BJ (cell line): ENCODE measurements at regions not wholly inside any gene's neighbourhood (a gene's known extent, or its start where the extent isn't known, plus 50 kb on each side); places are given as distances from the start of the nearest gene placed in this dataset.

Experiments used
- CTCF ChIA-PET: fragments of 350-600 bp; formaldehyde crosslinking; extraction: SDS; loops from one replicate; lab custom pipeline; 2021; ENCODE audit warnings: antibody characterized with exemption, inconsistent platforms; lab: Yijun Ruan, JAX
- POLR2A ChIA-PET: fragments of 300-600 bp; sonication (Branson Sonifier 250); formaldehyde crosslinking; extraction: SDS; loops from one replicate; lab custom pipeline; 2021; ENCODE audit warnings: antibody characterized with exemption; lab: Charles Lee
- DNase-seq: peaks from one replicate; pipeline ENCODE4 v3.0.0-alpha.2; 2011; ENCODE audit warnings: low read depth
- H3K27me3 ChIP-seq: 2 replicates; pipeline ENCODE4 v1.6.0; 2011; ENCODE audit warnings: low read length; ENCODE audit not compliant: control insufficient read depth, insufficient read depth
- H3K36me3 ChIP-seq: 2 replicates; pipeline ENCODE4 v1.5.1; 2011; ENCODE audit warnings: low read length; ENCODE audit not compliant: control insufficient read depth, insufficient read depth
- H3K4me3 ChIP-seq: 2 replicates; pipeline ENCODE4 v1.5.1; 2011; ENCODE audit warnings: low read depth, mild to moderate bottlenecking, control low read depth, low read length
- CTCF ChIP-seq: IDR thresholded peaks from 2 replicates; pipeline ENCODE4 v1.5.1; 2011; ENCODE audit warnings: low read depth, mild to moderate bottlenecking, control low read depth, inconsistent platforms, low read length, moderate library complexity; ENCODE audit not compliant: insufficient read depth

DNA sequence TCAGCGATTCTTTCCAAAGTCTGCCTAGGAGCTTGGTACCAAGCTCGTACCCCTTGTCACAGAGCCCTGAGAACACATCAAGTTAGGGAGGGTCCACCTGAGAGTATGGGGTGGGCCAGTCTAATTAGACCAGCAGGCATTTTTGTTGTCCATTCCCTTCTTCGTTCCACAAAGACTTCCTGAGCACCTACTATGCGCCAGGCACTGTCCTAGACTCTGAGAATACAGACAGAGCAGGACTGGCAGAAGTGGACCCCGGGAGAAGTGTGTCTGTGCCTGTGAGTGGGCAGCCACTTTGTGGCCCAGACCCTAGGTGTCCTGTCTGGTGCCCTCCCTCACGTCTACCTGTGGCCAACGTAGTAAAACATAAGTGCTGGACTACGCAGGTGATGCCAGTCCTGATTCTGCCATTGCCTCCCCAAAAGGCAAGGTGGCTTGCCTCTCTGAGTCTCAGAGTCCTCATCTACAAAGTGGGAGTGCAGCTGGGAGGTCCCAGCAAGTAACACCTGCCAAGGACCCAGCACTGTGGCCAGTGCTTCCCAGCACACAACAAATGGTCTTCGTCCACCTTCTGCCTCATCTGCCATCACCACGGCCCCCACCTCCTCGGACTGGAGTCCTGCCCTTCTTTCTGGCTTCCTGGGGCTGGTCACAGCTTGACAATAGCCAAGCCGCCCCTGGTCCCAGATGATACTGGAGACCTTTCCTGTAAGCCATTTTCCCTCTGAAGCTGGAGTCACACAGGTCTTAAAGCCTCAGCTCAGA lies 54.3 kb upstream of the DUSP5 start:
- TF ChIP-seq CTCF, result no peak
- ChIA-PET POLR2A (no interaction called here), CTCF (interaction anchor here (1.5 to 1.6 kb wide), 2 partner anchors 11 to 89 kb away, joined by 4 read pairs; no protein-coding TSS in a partner anchor)
- H3K27me3 ChIP-seq, result no peaks in the 10 kb centered on the region
- DNase-seq, result no peak
- H3K36me3 ChIP-seq, result no peaks in the 10 kb centered on the region
- no peak overlapping the region for H3K4me3 ChIP-seq

- Histone ChIP-seq H3K27me3 (no peaks in the 10 kb centered on the region), H3K4me3 (no peak overlapping the region), H3K36me3 (no peaks in the 10 kb centered on the region)
- POLR2A ChIA-PET, result no interaction called here
- DNase-seq, result no peak
- no peak for TF ChIP-seq CTCF
- CTCF ChIA-PET, result interaction anchor here (1.5 to 1.6 kb wide), 2 partner anchors 12 to 90 kb away, joined by 4 read pairs; no protein-coding TSS in a partner anchor
These were observed 53.7 kb upstream of the DUSP5 start for GRCh38 chr10:110444004-110444337.

DNA sequence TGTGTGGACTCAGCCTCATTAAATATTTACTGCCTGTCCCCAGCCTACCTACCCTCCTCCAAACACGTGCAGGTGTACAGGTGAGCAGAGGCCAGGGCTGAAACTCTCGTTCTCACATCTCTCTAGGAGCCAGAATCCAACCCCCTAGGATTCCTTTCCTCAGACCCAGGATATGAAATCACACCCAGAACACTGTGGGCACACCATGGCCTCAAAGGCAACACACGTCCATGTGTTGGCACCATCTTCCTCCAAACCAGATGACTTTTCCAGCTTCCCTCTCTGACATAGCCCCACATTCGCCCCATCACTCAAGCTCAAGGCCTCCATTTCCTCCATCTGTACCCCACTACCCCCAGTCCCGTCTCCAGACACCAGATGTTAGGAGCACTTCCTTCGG lies 51.8 kb upstream of the DUSP5 start:
- ChIA-PET CTCF (no interaction called here), POLR2A (no interaction called here)
- DNase-seq, result no peak
- Histone ChIP-seq H3K4me3 (no peak overlapping the region), H3K27me3 (no peaks in the 10 kb centered on the region), H3K36me3 (no peaks in the 10 kb centered on the region)
- no peak for TF ChIP-seq CTCF

GRCh38 chr10:110446277-110446676 lies 51.4 kb upstream of the DUSP5 start:
- ChIA-PET POLR2A (no interaction called here), CTCF (no interaction called here)
- Histone ChIP-seq H3K27me3 (no peaks in the 10 kb centered on the region), H3K36me3 (no peaks in the 10 kb centered on the region), H3K4me3 (no peak overlapping the region)
- no peak for TF ChIP-seq CTCF
- DNase-seq, result no peak

GRCh38 chr10:110446954-110447608 lies 50.6 kb upstream of the DUSP5 start:
- DNase-seq, result peak; percentile 49
- Histone ChIP-seq H3K36me3 (no peaks in the 10 kb centered on the region), H3K4me3 (no peak overlapping the region), H3K27me3 (no peaks in the 10 kb centered on the region)
- ChIA-PET CTCF (interaction anchor here (0.7 kb wide), 1 partner anchor 9 kb away, joined by 3 read pairs; no protein-coding TSS in a partner anchor), POLR2A (no interaction called here)
- peak; percentile 34; the same call in 1 of the 2 replicates for TF ChIP-seq CTCF
